NCI-H2107 treated with DMSO at 0.1 percent for 48 hours (cell line): ENCODE measurements at regions not wholly inside any gene's neighbourhood (a gene's known extent, or its start where the extent isn't known, plus 50 kb on each side); places are given as distances from the start of the nearest gene placed in this dataset.
A peak's percentile ranks its signal among the peaks of the same experiment; 100 is the strongest.
"Not testable (repeated sequence)": the region's sequence is repeated elsewhere in the genome, so short reads cannot be mapped to it uniquely, and the experiment has no call there.

ENCODE experiments used
- DNase-seq: peaks from one replicate; lab custom pipeline; 2025; ENCODE audit not compliant: unreplicated experiment; lab: John Stamatoyannopoulos, UW

DNA sequence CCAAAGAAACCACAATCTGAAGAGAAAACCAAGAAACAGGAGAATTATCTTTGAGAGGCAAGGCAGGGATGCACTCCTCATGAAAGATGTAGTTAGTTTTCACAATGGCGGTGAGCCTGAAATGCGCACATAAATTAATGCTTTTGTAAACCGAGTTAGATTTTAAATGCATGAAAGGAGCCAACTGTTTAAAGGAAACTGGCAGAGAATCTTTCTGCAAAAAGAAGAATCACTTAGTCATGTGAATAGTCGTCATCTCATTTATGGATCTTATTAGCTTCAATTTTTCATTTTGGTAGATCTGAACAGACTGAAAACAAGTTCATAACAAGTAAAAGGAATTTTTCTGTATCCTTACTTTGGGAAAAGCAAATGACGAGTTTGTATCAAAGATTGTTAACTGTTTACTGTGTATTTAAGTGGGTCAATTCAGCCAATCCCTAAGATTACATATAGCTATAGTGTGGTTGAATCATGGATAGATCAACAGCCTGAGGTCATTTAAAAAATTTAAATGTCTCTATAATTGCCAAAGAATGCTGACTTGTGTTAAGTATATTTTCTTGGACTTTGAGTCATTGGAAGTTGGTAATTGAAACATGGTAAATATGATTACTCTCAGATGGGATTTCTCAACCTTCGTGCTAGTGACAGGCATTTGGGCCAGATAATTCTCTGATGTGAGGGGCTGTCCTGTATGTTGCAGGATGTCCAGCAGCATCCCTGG, 226.6 kb upstream of the KAZN start:
- no peak for DNase-seq

DNA sequence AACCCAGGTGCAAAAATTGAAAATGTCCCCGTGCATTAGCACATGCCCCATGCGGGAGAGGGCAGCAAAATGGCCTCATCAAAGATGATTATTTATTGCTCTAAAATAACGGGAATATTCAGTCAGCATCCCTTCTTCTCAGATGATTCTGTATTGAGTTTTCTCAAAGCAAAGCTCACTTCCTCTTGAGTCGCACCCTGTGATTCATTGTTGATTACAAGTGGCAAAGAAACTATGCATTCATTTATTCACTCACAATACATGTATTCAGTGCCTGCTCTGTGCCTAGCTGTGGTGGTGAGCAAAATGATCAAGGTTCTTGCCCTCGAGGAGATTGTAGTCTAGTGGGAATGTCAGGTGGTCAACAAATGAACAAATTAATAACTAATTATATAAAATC, 226.0 kb upstream of the KAZN start:
- no peak for DNase-seq

DNA sequence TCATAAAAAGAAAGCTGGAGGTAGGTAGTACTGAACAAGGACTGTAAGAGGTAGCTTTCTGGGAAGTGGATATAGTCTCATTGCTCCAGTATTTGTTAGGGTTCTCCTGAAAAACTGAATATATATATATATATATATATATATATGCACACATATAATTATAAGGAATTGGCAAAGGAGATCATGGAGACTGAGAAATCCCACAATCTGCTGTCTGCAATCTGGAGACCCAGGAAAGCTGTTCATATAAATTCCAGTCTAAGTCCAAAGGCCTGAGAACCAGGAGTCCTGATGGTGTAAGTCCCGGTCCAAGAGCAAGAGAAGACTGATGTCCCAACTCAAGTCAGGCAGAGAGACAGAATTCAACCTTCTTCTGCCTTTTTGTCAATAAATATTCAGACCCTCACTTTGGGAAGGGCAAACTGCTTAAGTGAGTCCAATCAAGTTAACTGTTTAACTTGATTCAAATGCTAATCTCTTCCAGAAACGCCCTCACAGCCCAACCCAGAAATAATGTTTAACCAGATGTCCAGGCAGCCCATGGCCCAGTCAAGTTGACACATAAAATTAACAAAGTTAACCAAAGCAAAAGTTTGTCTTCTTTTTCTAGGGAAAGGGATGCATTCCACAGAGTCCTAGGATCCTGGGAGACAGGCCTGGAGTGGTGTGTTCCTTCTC, 225.3 kb upstream of the KAZN start:
- DNase-seq = no peak

DNA sequence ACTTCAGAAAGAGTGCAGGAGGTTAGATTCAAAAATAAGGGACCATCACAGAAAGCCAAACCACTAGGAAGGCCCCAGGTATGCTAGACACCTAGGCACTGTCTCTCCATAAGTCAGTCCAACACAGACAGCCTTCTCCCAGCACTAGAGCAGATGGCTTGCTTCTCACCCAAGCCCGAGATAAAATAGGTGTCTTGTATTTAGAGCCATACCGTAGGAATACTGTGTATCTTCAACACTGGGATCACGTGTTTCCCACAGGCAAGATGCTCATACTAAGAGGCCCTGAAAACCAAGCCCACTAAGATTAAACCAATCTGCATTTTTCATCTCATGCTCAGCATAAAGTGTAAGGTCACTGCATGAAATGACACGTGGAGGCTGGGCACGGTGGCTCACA, 223.3 kb upstream of the KAZN start:
- DNase-seq = no peak

DNA sequence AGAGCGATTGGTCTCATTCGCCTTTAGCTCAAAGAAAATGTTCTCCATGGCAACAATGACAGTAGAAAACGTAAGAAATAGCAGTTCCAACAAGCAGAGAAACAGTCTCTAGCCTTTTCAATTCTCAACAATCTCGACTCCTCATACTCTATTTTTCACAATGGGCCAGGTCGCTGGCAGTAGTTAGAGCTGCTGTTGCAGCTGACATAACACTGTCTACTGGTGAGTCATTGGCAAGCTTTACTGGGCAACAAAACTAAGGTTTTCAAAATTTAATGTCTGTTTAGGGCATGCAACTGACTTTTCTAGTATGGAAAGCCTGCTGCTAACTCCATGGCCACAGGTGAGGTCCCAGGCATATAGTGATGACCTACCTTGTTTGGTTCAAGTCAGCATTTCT, 221.1 kb upstream of the KAZN start:
- DNase-seq = no peak

DNA sequence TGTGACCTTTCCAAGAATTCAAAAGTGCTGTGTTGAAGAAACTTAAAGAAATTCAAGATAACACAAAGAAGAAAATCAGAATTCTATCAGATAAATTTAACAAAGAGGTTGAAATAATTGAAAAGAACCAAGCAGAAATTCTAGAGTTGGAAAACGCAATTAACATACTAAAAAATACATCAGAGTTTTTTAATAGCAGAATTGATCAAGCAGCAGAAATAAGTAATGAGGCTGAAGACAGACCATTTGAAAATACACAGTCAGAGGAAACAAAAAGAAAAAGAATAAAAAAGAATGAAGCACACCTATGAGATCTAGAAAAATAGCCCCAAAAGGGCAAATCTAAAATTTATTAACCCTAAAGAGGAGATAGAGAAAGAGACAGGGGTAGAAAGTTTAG, 218.1 kb upstream of the KAZN start:
- DNase-seq = no peak

DNA sequence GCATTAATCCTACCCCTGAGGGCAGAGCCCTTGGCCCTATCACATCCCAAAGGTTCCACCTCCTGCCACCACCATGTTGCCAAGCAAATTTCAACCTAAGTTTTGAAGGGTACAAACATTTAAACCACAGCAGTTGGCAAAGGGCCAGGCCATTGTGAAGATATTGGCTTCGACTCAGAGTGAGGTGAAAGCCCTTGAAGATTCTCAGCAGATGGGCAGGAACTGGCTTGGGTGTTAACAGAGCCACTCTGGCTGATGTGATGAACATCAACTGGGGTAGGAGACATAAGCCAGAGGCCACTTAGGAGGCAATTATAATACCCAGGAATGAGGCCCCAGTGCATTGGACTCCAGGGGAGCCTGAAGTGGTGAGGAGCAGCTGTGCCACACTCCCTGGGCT, 207.7 kb upstream of the KAZN start:
- peak; percentile 16 for DNase-seq

DNA sequence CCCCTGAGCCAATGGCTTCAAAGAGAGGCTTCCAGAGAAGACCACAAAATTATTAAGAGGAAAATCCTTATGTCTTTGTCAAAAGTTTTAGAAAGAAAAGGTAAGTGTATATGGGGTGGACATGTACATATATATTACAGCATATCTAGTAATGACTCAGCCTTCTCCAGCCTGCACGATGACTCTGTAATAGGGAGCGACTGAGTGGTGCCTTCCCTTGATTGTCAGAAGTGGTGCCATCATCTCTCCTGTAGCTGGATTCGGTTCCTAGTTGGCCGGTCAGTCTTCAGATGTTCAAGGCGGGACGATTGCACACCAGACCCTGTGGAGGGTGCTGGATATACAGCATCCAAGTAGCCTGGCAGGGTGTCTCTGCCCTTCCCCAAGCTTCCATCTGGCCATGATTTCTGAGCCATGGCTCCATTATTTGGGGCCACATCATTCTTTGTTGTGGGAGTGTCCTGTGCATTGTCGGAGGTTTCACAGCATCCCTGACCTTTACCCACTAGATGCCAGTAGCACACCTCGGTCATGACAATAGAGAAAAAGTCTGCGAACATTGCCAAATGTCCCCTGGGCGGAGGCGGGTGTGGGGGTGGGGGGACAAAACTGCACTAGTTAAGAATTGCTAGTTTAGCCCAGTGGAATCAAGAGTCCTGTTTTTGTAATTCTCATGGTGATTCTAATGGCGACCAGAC, 206.2 kb upstream of the KAZN start:
- DNase-seq = no peak

DNA sequence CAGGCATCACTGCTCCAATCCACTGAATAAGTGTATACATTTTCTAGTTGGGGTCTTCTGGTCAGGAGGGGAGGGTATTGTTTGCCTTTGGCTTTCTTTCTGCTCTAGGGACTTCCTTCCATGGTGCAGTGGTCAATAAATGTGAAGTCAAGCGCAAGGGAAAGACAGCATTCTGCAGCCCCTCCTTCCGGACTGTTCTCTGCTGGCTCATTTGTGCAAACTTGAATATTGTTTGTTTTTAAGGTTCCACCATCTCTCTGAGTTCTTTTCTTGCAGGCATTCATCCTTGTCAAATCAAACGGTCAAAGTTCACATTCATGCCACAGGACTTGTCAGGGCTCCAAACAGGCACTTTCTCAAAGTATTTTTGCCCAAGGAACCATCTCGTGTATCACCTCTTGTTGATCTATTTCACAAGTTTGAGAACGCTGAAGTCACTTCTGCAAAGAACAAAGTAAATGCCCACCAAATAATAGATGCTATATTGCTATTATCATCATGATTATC, 205.6 kb upstream of the KAZN start:
- no peak for DNase-seq

DNA sequence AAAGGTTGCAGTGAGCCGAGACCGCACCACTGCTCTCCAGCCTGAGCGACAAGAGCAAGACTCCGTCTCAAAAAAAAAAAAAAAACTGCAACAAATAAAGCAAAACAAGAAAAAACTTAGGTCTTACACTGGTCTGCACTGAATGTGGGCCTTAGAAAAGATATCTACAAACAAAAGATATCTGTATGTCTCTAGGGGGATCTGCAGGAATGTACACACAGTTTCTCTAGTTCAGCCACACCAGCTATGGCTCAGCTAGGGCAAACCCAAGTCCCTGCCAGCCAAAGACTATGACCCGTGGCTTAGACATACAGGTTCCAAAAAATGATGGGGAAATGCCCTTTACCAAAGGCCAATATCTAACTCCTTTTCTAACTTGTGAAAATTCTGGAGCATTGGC, 202.4 kb upstream of the KAZN start:
- DNase-seq = no peak

DNA sequence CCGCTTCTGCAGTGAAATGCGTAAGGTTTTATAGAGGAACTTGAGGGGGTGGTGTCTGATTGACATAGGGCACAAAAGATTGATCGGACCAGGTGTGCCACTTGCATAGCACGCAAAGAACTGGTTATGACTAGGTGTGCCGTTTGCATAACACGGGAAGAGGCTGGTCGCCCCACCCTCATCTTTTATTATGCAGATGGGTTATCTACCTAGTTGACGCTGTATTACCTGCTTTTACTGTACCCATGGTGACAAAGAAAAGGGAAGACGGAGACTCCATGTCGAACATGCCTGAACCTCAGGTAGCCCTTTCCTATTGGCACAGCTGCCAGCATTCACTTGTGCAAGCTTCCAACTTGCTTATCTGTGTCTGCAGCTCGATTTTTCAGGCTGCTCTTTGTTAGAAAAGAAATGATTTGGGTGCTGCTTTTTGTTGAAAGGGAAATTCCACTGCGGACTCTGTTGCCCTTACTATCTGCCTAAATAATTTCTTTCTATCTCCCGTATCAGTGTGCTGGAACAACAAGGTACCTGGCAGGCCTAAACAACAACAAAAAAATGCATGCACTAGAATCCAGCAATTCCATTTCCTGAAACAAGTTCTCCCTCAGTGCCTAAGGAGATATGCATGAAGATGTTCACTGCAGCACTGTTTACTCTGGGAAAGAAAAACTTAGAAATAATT, 194.4 kb upstream of the KAZN start:
- no peak for DNase-seq

DNA sequence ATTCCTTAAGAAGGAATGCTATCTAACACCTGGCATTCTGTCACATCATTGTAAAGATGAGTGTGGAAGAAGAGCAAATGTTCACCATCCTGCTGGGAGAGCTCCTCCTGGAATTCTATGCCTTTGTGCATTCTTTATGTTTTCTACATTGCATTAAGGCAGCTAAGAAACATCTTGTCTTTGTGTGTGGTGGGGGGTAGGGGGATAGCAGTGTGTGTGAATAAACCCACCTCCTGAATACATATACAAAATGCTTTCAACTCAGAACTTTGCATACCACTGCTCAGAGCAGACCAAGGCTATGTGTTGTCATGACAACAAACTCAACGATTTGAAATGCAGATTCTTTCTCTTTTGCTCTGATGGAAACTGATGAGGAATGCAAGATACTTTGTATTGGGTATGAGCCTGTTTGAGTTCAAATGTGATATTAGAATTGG, 193.6 kb upstream of the KAZN start:
- DNase-seq = no peak

DNA sequence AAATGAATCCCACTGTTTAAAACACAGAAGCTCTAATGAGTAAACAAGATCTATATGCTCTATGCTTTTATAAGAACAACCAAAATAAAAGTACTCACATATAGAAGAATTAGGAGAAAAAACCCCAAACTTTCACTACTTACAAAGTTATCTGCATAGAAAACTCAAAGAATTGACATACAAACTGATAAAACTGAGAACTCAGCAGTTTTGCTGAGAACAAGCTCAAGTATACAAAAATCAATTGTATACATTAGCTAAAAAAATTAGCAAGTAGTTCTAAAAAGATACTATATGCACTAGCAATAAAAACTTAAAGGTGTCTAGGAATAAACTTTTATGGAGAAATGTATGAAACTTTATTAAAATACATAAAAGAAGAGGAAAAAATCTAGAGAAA, 186.2 kb upstream of the KAZN start:
- DNase-seq = no peak

DNA sequence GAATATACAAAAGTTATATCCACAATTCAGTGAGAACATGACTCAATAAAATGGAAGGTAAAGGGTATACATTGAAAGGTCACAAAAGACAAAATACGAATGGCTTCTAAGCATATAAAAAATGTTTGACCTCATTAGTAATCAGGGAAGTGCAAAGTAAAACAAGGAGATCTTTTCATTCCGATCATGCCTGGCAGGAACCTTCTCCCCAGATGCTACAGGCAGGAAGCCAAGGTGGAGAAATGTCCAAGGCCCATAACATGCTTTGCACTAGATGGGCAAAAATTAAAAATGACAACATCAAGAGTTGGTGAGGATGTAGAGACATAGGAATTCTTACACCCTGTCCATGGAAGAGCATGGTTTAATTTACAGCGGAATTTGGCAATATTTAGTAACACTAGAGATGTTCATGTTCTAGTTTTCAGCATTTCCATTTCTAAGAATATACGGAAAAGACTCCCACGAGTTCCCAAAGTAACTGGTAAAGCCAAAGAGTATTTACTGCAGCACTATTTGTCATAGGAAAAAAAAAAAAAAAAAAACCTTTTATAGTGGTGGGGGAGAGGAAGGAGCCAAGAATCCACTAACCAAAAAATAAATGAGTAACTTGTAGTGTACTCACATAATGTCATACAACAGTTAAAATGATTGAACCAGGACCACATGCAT, 184.5 kb upstream of the KAZN start:
- no peak for DNase-seq

DNA sequence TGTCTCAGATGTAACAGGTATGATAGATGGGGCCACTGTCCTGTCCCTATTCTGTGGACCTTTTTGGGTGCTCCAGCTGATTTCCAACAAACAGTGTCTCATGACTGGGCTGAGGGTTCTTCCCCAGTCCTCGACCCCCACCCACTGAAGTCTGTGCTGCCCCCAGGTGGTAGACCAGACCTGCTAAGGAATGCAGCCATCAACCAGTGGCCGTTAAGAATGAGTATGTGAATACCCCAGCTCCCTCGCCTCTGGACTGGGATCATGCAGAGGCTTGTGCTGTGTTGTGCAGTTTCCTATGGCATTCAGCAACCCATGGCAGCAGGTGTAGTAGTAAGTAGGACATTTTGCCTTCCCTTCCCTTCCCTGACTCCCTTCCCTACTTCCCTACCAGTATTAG, 183.1 kb upstream of the KAZN start:
- no peak for DNase-seq

DNA sequence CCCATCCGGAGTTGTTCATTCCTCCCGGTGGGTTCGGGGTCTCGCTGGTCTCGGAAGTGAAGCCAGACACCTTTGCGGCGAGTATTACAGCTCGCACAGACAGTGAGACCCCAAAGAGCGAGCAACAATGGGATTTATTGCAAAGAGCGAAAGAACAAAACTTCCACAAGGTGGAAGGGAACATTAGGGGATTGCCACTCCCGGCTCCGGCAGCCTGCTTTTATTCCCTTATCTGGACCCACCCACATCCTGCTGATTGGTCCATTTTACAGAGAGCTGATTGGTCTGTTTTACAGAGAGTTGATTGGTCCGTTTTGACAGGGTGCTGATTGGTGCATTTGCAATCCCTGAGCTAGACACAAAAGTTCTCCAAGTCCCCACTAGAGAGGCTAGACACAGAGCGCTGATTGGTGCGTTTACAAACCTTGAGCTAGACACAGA, 178.7 kb upstream of the KAZN start:
- not testable (repeated sequence) for DNase-seq

DNA sequence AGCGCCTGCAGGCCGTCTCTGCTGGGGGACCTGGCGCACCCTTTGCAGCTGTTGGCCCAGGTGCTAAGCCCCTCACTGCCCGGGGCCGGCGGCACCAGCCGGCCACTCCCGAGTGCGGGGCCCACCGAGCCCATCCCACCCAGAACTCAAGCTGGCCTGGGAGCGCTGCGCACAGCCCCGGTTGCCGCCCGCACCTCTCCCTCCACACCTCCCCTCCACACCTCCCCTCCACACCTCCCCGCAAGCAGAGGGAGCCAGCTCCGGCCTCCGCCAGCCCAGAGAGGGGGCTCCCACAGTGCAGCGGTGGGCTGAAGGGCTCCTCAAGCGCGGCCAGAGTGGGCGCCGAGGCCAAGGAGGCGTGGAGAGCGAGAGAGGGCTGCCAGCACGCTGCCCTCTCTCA, 177.8 kb upstream of the KAZN start:
- DNase-seq = no peak

DNA sequence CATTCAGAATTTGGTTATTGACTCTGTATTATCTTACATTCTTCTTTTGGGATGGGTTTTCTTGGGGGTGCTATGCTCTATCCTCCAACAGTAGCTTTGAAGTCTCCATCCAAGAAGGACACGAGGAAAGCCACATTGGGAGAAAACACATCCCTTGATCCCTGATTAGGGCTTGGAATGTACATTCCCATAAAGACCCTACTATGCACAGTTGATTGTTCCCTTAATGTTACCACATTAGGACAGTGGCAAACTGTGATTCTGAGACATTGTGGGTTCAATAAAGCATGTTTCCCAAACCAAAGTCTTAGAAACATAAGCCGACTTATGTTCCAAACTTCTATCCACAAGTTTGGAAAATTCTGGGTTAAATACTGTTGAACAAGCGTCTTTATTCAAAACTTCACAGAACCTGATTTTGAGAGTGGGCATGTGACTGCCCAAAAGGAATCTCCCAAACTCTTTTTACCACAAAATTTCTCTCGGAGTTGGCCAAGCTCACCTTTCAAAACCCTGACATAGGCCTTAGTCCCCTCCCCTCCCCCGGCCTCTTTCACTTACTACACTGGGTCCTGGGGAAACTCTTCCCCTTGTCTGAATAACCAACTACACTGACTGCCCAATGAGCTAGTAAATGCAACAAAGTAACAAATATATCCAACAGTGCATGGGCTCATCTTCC, 177.0 kb upstream of the KAZN start:
- no peak for DNase-seq

DNA sequence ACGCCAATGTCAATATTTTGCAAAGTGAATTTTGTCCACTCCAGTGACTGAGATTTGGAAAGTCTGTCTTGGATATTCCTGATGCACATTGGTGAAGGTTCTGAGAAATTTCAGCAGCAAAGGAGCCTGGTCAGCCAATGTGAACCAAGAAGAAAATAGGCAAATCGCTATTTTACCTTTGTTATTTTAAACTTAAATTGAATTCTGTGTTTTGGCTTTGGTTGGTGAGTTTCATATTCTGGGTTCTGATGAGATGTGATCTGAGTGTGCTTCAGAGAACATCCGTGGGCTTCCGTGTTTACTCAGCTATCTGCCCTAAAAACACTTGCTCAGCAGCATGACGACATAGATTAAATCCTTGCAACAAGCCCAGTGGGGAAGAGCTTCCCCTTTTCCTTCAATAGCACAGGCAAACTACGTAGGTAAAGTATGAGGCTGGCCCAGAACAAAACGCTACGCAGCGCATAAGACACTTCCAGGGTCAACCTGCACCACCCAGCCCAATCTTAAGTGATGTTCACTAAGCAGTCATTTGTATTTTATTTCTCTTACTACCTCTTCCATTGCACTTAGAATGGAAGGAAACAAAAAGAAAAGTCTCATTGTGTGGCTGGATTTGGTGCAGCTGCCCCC, 176.4 kb upstream of the KAZN start:
- no peak for DNase-seq
